Endothelial cell of umbilical vein (primary cell): ENCODE measurements at regions not wholly inside any gene's neighbourhood (a gene's known extent, or its start where the extent isn't known, plus 50 kb on each side); places are given as distances from the start of the nearest gene placed in this dataset.
A peak's percentile ranks its signal among the peaks of the same experiment; 100 is the strongest.

Source experiments
- BruUV-seq: library from RNA; stranded (reverse); fragments of 400-500 nt; replicated peaks from 2 replicates; lab custom pipeline; 2021; lab: Mats Ljungman, UMichigan
- CTCF ChIA-PET: fragments of 300-600, 350-600 bp; sonication (Branson Sonifier 250); formaldehyde crosslinking; loops from one replicate; lab custom pipeline; 2021; ENCODE audit warnings: antibody characterized with exemption, inconsistent platforms; lab: Charles Lee
- POLR2A ChIA-PET: fragments of 300-600, 350-600 bp; sonication (Branson Sonifier 250); formaldehyde crosslinking; loops from one replicate; lab custom pipeline; 2021; ENCODE audit warnings: antibody characterized with exemption, inconsistent platforms; lab: Charles Lee
- DNase-seq: peaks from one replicate; pipeline ENCODE4 v3.0.0-alpha.2; 2011; ENCODE audit warnings: low read depth, low spot score
- FAIRE-seq: peaks from 2 replicates; lab custom pipeline; 2011; peaks lifted over from hg19 to GRCh38; lab: Jason Lieb, UNC
- H2AFZ ChIP-seq: 2 replicates; pipeline ENCODE4 v1.6.0; 2012; ENCODE audit warnings: low read depth, low read length, control low read depth, inconsistent platforms
- H3K27ac ChIP-seq: 2 replicates; pipeline ENCODE4 v1.5.1; 2011; ENCODE audit warnings: low read depth, mild to moderate bottlenecking, control low read depth, low read length, moderate library complexity; ENCODE audit not compliant: insufficient read depth
- H3K27me3 ChIP-seq, 2 experiments: 2 replicates each; pipeline versions ENCODE4 v1.6.0 to v1.6.1; 2011; ENCODE audit warnings: low read length in 2 of 2, mixed read lengths in 1 of 2; ENCODE audit not compliant: control insufficient read depth in 2 of 2, insufficient read depth in 2 of 2
- H3K36me3 ChIP-seq, 2 experiments: 2 replicates in 1 of 2; 3 replicates in 1 of 2; pipeline ENCODE4 v1.5.1; 2011; ENCODE audit warnings: low read length in 2 of 2, mild to moderate bottlenecking in 1 of 2, moderate library complexity in 1 of 2; ENCODE audit not compliant: control insufficient read depth in 2 of 2, insufficient read depth in 2 of 2; ENCODE audit errors: extremely low read depth in 1 of 2
- H3K4me1 ChIP-seq: 3 replicates; pipeline ENCODE4 v1.5.1; 2011; ENCODE audit warnings: mild to moderate bottlenecking, low read length; ENCODE audit not compliant: control insufficient read depth, insufficient read depth; ENCODE audit errors: extremely low read depth
- H3K4me2 ChIP-seq: 2 replicates; pipeline ENCODE4 v1.6.1; 2011; ENCODE audit warnings: low read length, control low read depth, mixed read lengths; ENCODE audit not compliant: insufficient read depth
- H3K4me3 ChIP-seq, 3 experiments: fragments of 200-600 bp in 1 of 3; sonication (generic), shearing (Covaris generic) in 1 of 3; replicated peaks in 1 of 3; 2 replicates each; pipeline ENCODE4 v1.5.1; 2011 to 2016; ENCODE audit warnings: control low read depth in 3 of 3, low read length in 3 of 3, mild to moderate bottlenecking in 2 of 3, inconsistent platforms in 1 of 3, low read depth in 1 of 3, moderate library complexity in 1 of 3; ENCODE audit not compliant: insufficient read depth in 1 of 3
- H3K79me2 ChIP-seq: 2 replicates; pipeline ENCODE4 v1.6.0; 2012; ENCODE audit warnings: low read length, inconsistent platforms; ENCODE audit not compliant: control insufficient read depth, insufficient read depth
- H3K9ac ChIP-seq: replicated peaks from 2 replicates; pipeline ENCODE3; 2011; ENCODE audit warnings: low read length, control low read depth; ENCODE audit not compliant: insufficient read depth; ENCODE audit errors: extremely low read depth
- H3K9me1 ChIP-seq: replicated peaks from 3 replicates; pipeline ENCODE4 v1.6.0; 2011; ENCODE audit warnings: mild to moderate bottlenecking, low read length; ENCODE audit not compliant: control insufficient read depth, insufficient read depth; ENCODE audit errors: extremely low read depth
- H3K9me3 ChIP-seq: replicated peaks from 2 replicates; pipeline ENCODE4 v1.5.1; 2012; ENCODE audit warnings: low read length, inconsistent platforms; ENCODE audit not compliant: control insufficient read depth, insufficient read depth
- H4K20me1 ChIP-seq: replicated peaks from 2 replicates; pipeline ENCODE3; 2011; ENCODE audit warnings: mild to moderate bottlenecking, low read length; ENCODE audit not compliant: control insufficient read depth, insufficient read depth; ENCODE audit errors: extremely low read depth
- CTCF ChIP-seq, 2 donors: IDR thresholded peaks; 1 replicate in 1 of 2; 2 replicates in 1 of 2; pipeline ENCODE4 v1.5.1; 2011; ENCODE audit warnings: low read length in 2 of 2, mild to moderate bottlenecking in 2 of 2, moderate library complexity in 2 of 2, control low read depth in 1 of 2, inconsistent platforms in 1 of 2, low read depth in 1 of 2; ENCODE audit not compliant: insufficient read depth in 1 of 2; ENCODE audit errors: extremely low read depth in 1 of 2
- EZH2 ChIP-seq: IDR thresholded peaks from 2 replicates; pipeline ENCODE4 v1.6.1; 2012; ENCODE audit warnings: borderline replicate concordance, low read depth, mild to moderate bottlenecking, moderate library complexity, low read length, inconsistent platforms; ENCODE audit not compliant: severe bottlenecking
- MAX ChIP-seq: IDR thresholded peaks from 2 replicates; pipeline ENCODE4 v1.6.1; 2011; ENCODE audit not compliant: insufficient read depth, insufficient read length
- MYC ChIP-seq: IDR thresholded peaks from one replicate; pipeline ENCODE4 v1.6.1; 2011; ENCODE audit warnings: mild to moderate bottlenecking, low read depth, low read length
- POLR2AphosphoS5 ChIP-seq: IDR thresholded peaks from 2 replicates; pipeline ENCODE4 v1.6.1; 2012; ENCODE audit warnings: low read depth, mild to moderate bottlenecking, control low read depth, low read length, moderate library complexity; ENCODE audit not compliant: insufficient read depth
- dilution Hi-C: fragments of 300-500 bp; cut with MboI; formaldehyde crosslinking; loops from one replicate; pipeline ENCODE4 v1.15.0; 2019; ENCODE audit warnings: low sequenced_read_pairs; ENCODE audit not compliant: extremely low pct_ligation_motif_present
- intact Hi-C: fragments of 100-400 bp; cut with micrococcal nuclease; formaldehyde crosslinking; loops from one replicate; pipeline ENCODE4 v1.10.0; 2022

GRCh38 chr3:41095702-41096101, 103.6 kb upstream of the CTNNB1 start:
- H3K79me2 ChIP-seq: no peaks in the 10 kb centered on the region
- CTCF ChIA-PET: interaction anchor here (1.0 to 1.7 kb wide), 5 partner anchors 21 to 517 kb away, joined by 3 to 9 read pairs (median 3); no protein-coding TSS in a partner anchor
- no peaks in the 10 kb centered on the region for H3K9me1 ChIP-seq
- no TSS peak for BruUV-seq
- dilution Hi-C loops (no loop called here), intact Hi-C loops (loop anchor here (5.0 kb wide), 1 partner anchor 513 kb away; no protein-coding TSS in a partner anchor)
- H2AFZ ChIP-seq: no peak overlapping the region
- no peak overlapping the region for H3K4me2 ChIP-seq
- POLR2A ChIA-PET: no interaction called here
- no peak overlapping the region for H3K9ac ChIP-seq
- no peaks in the 10 kb centered on the region for H3K36me3 ChIP-seq
- TF ChIP-seq EZH2 (no peak), POLR2AphosphoS5 (no peak), MAX (no peak), CTCF (IDR thresholded peaks at IDR 0.05; ENCODE audit: extremely low read depth in 1 of 2, insufficient read depth in 1 of 2, low read depth in 1 of 2, low read length in 2 of 2) (peak in 1 of 2 donors; percentile 12), MYC (no peak)
- no peaks in the 10 kb centered on the region for H3K9me3 ChIP-seq
- no peak overlapping the region for H3K4me3 ChIP-seq
- no peak for FAIRE-seq
- no peaks in the 10 kb centered on the region for H3K4me1 ChIP-seq
- H4K20me1 ChIP-seq: no peaks in the 10 kb centered on the region
- peak; percentile 40 for DNase-seq
- H3K27me3 ChIP-seq: peaks cover 0 to 4% of the 10 kb centered on the region in 2 experiments
- H3K27ac ChIP-seq: no peak overlapping the region
